Raji (cell line): ENCODE measurements at regions not wholly inside any gene's neighbourhood (a gene's known extent, or its start where the extent isn't known, plus 50 kb on each side); places are given as distances from the start of the nearest gene placed in this dataset.

ENCODE experiments used
- POLR2A ChIP-seq: IDR thresholded peaks from 2 replicates; pipeline ENCODE4 v1.6.1; 2011; ENCODE audit warnings: low read depth, low read length, control low read depth; ENCODE audit not compliant: insufficient read depth

DNA sequence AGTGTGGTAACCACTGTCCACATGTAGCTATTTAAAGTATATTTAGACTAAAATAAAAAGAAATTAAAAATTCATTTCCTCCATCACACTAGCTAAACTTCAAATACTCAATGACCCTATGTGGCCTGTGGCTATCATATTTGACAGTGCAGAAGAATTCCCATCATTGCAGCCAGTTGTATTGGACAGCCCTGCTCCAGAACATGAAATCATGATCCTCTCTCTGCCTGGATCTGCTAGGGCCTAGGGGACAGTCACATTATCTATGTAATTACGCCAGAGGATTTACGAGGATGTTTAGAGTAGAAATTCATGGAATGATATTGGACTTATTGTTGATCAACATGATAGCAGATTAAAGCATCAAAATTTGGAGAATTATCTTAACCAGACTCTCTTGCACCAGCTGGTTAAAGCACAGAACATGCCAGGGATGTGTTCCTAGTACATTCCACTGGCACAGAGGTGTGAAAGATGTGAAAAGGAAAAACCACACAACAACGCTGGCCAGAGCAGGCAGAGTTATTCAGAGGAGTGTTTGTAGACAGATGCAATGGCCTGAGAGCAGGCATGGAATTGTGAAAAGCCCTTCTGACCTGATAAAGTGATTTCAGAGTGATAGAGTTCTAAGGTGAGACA lies 108.9 kb upstream of the STARD13 start:
- no peak for TF ChIP-seq POLR2A

DNA sequence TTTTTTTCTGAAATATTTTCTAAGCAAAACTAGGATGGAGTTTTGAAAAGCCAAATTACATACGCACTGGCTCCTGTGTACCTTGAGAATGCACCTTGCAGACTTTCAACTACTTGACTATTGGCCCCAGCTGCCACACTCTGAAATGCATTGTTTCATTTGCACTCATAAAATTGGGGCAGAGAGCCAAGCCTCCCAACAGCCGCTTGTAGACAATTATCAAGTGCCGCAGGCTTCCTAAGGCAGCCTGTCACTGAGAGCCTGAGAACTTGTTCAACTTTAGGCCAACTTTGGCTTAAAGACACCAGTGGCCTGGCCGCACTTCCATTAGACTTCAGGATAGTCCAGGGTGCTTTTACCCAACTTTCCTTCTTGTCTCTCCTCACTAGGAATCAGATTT lies 115.7 kb upstream of the STARD13 start:
- no peak for TF ChIP-seq POLR2A

DNA sequence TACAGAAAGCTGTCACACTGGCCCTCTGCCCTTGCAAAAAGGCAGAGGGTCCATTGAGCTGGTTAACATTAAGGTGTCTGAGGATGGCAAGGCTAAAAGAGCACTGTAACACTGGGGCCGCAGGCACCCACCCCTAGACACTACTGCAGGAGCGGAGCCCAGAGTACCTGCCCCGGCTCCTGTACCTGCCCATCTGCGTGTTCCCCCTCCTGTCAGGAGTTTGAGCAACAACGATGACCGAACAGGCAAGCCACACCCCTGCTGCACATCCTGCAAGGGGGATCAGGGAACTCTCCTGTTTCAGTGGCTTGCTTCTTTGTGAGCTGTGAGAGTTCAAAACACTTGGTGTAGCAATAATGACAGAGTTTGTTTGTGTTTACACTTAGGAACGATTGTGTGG lies 117.4 kb upstream of the STARD13 start:
- TF ChIP-seq POLR2A, result no peak

DNA sequence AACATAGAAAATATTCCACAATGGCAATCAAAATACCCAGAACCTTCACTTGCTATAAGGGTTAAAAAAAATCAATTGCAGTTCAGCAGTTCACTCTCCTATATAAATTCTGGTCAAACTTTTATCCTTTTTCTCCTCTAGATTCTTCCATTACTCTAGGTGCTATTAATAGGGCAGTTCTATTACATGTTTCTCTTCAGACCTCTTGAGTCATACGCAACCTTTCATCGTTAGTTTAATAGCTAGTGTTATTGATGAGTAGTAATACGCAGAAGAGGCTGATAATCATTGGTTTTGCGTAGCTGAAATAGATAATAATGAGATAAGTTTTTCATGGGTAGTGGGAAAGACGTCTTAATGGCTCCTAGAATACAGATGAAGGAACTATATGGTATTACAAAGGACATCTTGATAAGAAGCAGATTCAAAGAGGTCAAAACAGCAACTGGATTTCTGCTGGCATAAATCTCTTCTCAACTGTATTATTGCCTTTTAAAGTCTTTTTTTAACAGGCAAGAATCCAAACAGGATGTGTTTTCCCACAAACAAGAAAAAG lies 118.3 kb upstream of the STARD13 start:
- TF ChIP-seq POLR2A, result no peak

DNA sequence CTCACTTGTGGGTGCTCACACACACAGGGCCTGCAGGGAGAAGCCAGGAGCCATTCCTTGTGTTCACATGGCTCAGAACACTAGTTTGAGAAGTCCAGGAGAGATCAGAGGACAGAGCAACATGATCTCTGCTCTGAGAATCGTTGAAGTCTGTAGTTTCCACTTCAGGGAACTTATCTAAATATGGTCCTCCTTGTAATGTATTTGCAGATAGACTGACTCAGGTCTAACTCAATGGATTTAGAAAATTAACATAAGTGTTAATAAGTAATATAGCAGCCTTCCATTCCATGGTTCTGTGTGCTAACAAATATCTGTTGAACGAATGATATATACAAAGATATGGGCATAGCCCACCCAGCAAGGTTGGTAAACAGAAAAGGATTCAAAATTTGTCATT lies 119.8 kb upstream of the STARD13 start:
- TF ChIP-seq POLR2A, result no peak

DNA sequence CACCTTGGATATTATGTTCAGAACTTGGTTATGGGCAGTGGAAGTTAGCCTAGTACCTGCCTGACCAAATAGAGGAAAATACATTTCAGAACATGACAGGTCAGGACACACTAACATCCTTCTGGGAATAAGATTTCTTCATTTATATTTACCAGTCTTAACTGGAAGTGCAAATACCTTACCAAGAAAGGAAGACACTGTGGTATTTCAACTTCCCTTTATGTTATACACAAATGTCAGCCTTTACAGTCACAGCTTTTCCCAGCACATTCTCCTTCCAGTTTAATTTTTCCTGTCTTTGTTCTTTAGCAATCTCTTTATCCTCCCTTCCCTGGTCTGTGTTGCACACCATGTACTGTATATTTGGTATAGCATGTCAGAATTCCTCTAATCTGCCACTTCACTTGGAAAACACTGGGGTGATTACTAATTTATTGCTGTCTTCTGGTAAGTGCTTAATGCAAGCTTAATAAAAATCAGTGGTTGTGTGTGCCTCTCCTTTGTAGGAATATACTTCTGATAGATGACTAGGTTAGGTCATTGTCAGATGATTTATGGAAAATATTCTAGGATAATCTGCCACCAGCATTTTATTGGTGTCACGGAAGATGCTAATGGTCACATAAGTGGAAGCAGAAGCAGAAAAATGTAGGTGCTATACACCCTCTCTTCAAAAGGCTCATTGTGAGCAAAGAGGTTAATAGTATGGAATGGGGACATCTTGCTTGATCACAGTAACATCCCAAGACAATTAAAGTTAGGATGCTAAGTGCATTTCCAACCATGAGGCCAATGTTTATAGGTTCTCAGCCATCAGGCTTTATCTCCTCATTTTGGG lies 124.3 kb upstream of the STARD13 start:
- TF ChIP-seq POLR2A, result no peak

DNA sequence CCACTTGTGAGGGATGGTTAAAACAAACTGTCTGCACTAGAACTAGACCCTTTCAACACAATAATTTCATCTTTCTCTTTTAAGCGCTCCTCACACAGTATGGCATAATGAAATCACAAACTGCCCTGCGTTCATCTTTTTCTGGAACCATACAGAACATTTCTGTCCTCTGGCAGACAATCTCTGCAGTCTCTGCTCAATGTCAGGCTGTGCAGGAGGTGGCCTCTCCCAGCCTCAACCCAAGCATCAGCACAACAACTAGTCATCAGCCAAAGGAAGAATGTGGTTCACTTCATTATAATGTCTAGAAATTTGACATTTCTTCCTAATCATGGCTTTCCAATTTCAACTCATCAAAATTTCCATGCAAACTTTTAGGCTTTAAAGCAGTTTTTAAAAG lies 125.1 kb upstream of the STARD13 start:
- no peak for TF ChIP-seq POLR2A

DNA sequence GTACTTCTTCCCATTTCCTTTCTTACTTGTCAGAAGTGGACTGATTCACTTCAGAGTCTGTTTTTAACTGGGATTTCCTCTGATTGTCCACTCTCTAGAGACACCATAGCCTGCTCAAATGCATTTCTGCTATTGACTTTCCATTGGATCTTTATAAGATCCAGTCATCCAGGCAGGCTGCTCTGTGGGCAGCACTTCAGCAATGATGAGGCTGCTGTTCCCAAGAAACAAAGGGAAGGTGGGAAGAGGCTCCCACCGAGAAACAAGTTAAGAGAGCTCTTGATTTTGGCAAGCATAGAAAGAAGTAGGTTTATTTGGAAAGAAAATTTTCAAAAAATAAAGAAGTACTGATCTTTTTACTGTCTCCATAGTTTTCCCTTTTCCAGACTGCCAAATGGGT lies 125.8 kb upstream of the STARD13 start:
- TF ChIP-seq POLR2A, result no peak

DNA sequence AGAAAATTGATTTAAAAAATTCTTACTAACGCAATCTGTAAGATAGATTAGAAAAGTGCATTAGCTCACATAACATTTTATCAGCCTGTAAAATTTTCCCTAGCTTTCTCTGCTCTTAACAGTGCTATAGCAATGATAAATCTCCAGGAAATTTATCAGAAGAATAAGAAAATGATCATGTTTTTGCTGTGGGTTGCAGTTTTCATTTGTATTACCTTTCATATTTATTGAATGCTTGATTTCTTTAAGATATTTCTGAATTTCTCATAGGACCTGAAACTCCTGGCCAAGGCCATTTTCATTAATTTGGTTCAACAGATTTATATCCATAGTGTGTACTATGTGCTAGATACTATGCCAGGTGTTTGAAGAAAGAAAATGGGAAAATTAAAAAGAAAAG lies 130.3 kb upstream of the STARD13 start:
- no peak for TF ChIP-seq POLR2A

DNA sequence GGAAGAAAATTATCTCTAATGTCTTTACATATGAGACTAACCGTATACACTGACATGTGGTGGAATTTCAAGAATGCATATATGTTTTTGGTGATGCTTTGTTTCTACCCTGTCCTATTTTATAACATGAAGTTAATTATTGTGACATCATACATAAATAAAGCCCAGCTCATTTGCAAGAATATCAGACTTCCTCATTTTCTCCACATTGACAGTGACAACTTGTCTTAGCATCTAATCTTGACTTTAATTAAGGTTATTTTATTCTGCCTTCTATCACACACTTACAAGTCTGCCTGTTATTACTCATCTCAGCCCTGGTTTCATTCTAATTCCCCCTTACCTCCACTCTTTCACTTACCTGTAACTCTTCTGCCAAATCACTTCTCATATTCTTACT lies 140.6 kb upstream of the STARD13 start:
- no peak for TF ChIP-seq POLR2A

DNA sequence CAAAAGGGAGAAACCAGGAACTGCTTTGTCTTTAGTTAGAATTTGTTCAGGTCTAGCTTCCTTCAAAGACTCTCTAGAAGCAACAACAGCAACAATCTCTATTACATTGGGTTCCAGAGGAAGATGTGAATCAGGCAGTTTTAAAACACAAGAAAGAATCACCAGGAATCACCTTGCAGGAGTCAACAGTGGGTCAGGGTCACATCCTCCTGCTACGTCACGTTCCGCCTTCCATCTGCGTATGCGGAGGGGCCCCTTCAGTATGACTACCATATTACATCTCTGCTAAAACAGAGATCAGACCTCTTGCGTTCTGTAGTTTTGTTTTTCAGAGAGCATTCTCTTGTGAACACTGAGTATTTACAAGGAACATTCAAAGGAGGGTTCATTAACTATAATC lies 147.8 kb upstream of the STARD13 start:
- no peak for TF ChIP-seq POLR2A

DNA sequence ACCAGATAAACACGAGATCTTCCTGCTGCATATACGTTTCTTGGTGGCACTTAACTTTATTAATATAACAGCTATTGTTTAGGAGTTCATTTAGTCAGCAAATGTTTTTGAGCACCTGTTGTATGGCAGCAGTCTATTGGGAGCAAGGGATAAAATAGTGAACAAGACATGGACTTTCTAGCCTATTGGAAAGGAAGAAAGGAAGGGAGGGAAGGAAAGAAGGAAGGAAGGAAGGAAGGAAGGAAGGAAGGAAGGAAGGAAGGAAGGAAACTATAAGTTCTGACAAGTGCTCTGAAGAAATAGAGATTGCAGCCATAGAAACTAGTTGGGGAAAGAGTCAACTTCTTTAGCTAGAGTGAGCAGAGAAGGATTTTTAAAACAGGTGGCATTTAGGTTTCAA lies 149.1 kb upstream of the STARD13 start:
- no peak for TF ChIP-seq POLR2A

DNA sequence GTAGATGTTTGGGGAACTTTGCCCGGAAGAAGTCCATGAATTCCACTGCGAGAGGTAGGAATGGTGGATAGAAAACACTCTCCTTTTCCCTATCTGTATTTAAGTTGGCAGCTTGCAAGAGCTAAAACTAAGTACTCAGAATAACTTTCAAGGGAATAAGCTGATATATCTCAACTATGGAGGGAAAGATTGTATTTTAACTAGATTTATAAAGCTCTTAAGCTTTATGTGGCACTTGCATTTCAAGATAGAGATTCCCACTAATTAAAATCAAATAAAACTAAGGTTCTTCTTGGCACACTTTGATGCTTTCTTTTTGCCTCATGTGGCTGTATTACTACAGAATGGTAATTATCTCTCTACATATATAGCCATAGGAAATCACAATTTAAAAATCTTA lies 149.7 kb upstream of the STARD13 start:
- no peak for TF ChIP-seq POLR2A

DNA sequence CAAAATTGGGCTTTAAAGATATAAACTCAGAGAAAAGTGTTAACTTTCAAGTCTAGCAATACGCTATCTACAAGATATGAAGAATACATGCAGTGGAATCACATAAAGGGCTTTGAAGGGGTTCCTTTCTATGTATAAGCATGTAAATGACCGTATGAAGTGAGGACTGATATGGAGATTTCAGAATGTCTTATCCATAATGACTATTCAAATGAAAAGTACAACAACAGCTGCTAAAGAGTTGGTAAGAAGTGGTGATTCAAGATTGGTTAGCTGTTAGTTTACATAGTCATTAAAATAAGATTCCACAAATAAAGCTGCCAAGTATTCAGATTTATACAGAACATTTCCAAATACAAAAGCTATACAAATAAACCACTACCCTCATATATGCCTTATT lies 153.4 kb upstream of the STARD13 start:
- no peak for TF ChIP-seq POLR2A

DNA sequence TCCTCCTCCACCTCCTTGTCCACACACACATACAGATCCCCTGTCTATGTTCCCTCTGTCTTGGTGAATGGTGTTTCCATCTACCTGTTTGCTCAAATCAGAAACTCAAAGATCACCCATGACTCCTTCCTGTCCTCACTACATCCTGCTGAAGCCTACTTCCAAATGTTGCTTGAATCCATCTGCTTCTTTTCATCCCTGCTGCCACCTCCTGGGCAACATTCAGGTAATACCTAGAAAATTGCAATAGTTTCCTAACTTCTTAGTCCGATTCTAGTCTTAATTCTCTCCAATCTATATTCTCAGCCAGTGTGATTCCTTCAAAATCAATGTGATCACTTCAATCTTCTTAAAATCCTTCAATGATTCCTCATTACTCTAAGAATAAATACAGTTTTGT lies 155.5 kb upstream of the STARD13 start:
- TF ChIP-seq POLR2A, result no peak

DNA sequence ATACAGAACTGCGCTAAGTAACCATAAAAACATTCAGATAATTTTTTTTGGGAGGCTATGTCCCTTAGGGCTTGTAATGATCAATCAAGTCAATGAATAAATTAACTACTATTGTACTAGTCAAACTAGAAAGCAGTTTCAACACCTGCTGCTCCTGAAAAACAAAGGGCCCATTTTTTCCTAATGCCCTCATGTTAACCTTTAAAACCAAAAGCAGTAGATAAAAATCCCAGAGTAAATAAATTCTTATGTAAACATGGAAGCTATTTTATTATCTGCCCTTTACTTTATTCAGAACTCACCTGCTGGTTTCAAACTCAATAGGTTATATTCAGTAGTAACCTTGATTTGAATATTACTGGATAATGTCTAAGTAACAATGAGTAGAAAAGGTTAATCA lies 159.5 kb upstream of the STARD13 start:
- no peak for TF ChIP-seq POLR2A
